BLaER1 (cell line): ENCODE measurements at regions not wholly inside any gene's neighbourhood (a gene's known extent, or its start where the extent isn't known, plus 50 kb on each side); places are given as distances from the start of the nearest gene placed in this dataset.

Experiments used
- H3K27ac ChIP-seq: shearing (Covaris generic); formaldehyde crosslinking; 2 replicates; pipeline ENCODE4 v1.8.1; 2022
- H3K27me3 ChIP-seq: shearing (Covaris generic); formaldehyde crosslinking; 2 replicates; pipeline ENCODE4 v1.8.1; 2022
- H3K36me3 ChIP-seq: shearing (Covaris generic); formaldehyde crosslinking; 2 replicates; pipeline ENCODE4 v1.8.1; 2022
- H3K4me1 ChIP-seq: shearing (Covaris generic); formaldehyde crosslinking; 2 replicates; pipeline ENCODE4 v1.8.1; 2022
- H3K4me2 ChIP-seq: shearing (Covaris generic); formaldehyde crosslinking; 2 replicates; pipeline ENCODE4 v1.8.1; 2022
- H3K4me3 ChIP-seq: shearing (Covaris generic); formaldehyde crosslinking; 2 replicates; pipeline ENCODE4 v1.8.1; 2022
- H3K9ac ChIP-seq: shearing (Covaris generic); formaldehyde crosslinking; 2 replicates; pipeline ENCODE4 v1.8.1; 2022
- H3K9me3 ChIP-seq: shearing (Covaris generic); formaldehyde crosslinking; 2 replicates; pipeline ENCODE4 v1.8.1; 2022
- H4K20me1 ChIP-seq: shearing (Covaris generic); formaldehyde crosslinking; 2 replicates; pipeline ENCODE4 v1.8.1; 2022
- Cebpa-rat ChIP-seq: shearing (Covaris generic); IDR thresholded peaks from 2 replicates; pipeline ENCODE4 v1.8.1; 2022

GRCh38 chr3:127132876-127133275 lies 60.1 kb upstream of the PRR23E start:
- Histone ChIP-seq H3K9ac (no peak overlapping the region), H3K27ac (no peak overlapping the region), H3K9me3 (no peaks in the 10 kb centered on the region), H3K36me3 (no peaks in the 10 kb centered on the region), H3K4me3 (no peak overlapping the region), H3K4me1 (no peaks in the 10 kb centered on the region), H4K20me1 (0 out of 2 replicates have a peak, but pooled peaks cover 6% of the 10 kb centered on the region), H3K27me3 (peaks cover 15% of the 10 kb centered on the region), H3K4me2 (no peak overlapping the region)
- TF ChIP-seq Cebpa-rat = no peak

GRCh38 chr3:127133971-127134370 lies 59.0 kb upstream of the PRR23E start:
- H3K4me2 ChIP-seq = no peak overlapping the region
- TF ChIP-seq Cebpa-rat = no peak

GRCh38 chr3:127134466-127134865 lies 58.5 kb upstream of the PRR23E start:
- Histone ChIP-seq H3K9me3 (no peaks in the 10 kb centered on the region), H3K27ac (no peak overlapping the region), H4K20me1 (0 out of 2 replicates have a peak, but pooled peaks cover 6% of the 10 kb centered on the region), H3K4me1 (no peaks in the 10 kb centered on the region), H3K4me3 (no peak overlapping the region), H3K36me3 (no peaks in the 10 kb centered on the region), H3K4me2 (no peak overlapping the region), H3K9ac (no peak overlapping the region), H3K27me3 (peaks cover 15% of the 10 kb centered on the region)
- TF ChIP-seq Cebpa-rat = no peak

More at GRCh38 chr3:127133971-127134370, 59.0 kb upstream of the PRR23E start:
- H3K27me3 ChIP-seq = peaks cover 15% of the 10 kb centered on the region
- H3K27ac ChIP-seq = no peak overlapping the region
- H3K9ac ChIP-seq = no peak overlapping the region
- H3K4me1 ChIP-seq = no peaks in the 10 kb centered on the region
- no peak overlapping the region for H3K4me3 ChIP-seq
- 0 out of 2 replicates have a peak, but pooled peaks cover 6% of the 10 kb centered on the region for H4K20me1 ChIP-seq
- no peaks in the 10 kb centered on the region for H3K9me3 ChIP-seq
- no peaks in the 10 kb centered on the region for H3K36me3 ChIP-seq

- Histone ChIP-seq H3K9me3 (no peaks in the 10 kb centered on the region), H3K27ac (no peak overlapping the region), H3K27me3 (peaks cover 15% of the 10 kb centered on the region), H3K4me1 (no peaks in the 10 kb centered on the region), H3K9ac (no peak overlapping the region), H3K4me2 (no peak overlapping the region), H4K20me1 (0 out of 2 replicates have a peak, but pooled peaks cover 6% of the 10 kb centered on the region), H3K36me3 (no peaks in the 10 kb centered on the region), H3K4me3 (no peak overlapping the region)
- no peak for TF ChIP-seq Cebpa-rat
Observed at GRCh38 chr3:127134887-127135240, 58.1 kb upstream of the PRR23E start.

- H3K36me3 ChIP-seq = no peaks in the 10 kb centered on the region
- no peak for TF ChIP-seq Cebpa-rat
- no peak overlapping the region for H3K27ac ChIP-seq
- no peak overlapping the region for H3K4me3 ChIP-seq
- 0 out of 2 replicates have a peak, but pooled peaks cover 6% of the 10 kb centered on the region for H4K20me1 ChIP-seq
- no peak overlapping the region for H3K4me2 ChIP-seq
- peaks cover 15% of the 10 kb centered on the region for H3K27me3 ChIP-seq
- no peak overlapping the region for H3K9ac ChIP-seq
- no peaks in the 10 kb centered on the region for H3K4me1 ChIP-seq
- H3K9me3 ChIP-seq = no peaks in the 10 kb centered on the region
Observed at GRCh38 chr3:127135241-127136023, 57.5 kb upstream of the PRR23E start.

- Histone ChIP-seq H3K27me3 (peaks cover 15% of the 10 kb centered on the region), H3K36me3 (no peaks in the 10 kb centered on the region), H3K9me3 (no peaks in the 10 kb centered on the region), H3K4me1 (no peaks in the 10 kb centered on the region), H3K4me3 (no peak overlapping the region), H4K20me1 (0 out of 2 replicates have a peak, but pooled peaks cover 6% of the 10 kb centered on the region), H3K4me2 (no peak overlapping the region), H3K9ac (no peak overlapping the region), H3K27ac (no peak overlapping the region)
- no peak for TF ChIP-seq Cebpa-rat
Observed at GRCh38 chr3:127136024-127136600, 56.8 kb upstream of the PRR23E start.

- TF ChIP-seq Cebpa-rat = no peak
- Histone ChIP-seq H3K9ac (no peak overlapping the region), H3K9me3 (no peaks in the 10 kb centered on the region), H3K4me2 (no peak overlapping the region), H4K20me1 (0 out of 2 replicates have a peak, but pooled peaks cover 6% of the 10 kb centered on the region), H3K36me3 (no peaks in the 10 kb centered on the region), H3K4me3 (no peak overlapping the region), H3K27me3 (peaks cover 15% of the 10 kb centered on the region), H3K27ac (no peak overlapping the region), H3K4me1 (no peaks in the 10 kb centered on the region)
Observed at GRCh38 chr3:127136706-127137105, 56.2 kb upstream of the PRR23E start.

- H4K20me1 ChIP-seq = 0 out of 2 replicates have a peak, but pooled peaks cover 6% of the 10 kb centered on the region
- no peak overlapping the region for H3K27ac ChIP-seq
- no peak overlapping the region for H3K4me2 ChIP-seq
- TF ChIP-seq Cebpa-rat = no peak
- H3K36me3 ChIP-seq = no peaks in the 10 kb centered on the region
- H3K4me3 ChIP-seq = no peak overlapping the region
- H3K9ac ChIP-seq = no peak overlapping the region
- H3K9me3 ChIP-seq = no peaks in the 10 kb centered on the region
- H3K27me3 ChIP-seq = peaks cover 15% of the 10 kb centered on the region
- no peaks in the 10 kb centered on the region for H3K4me1 ChIP-seq
Observed at GRCh38 chr3:127137113-127137512, 55.8 kb upstream of the PRR23E start.

- H3K4me3 ChIP-seq = no peak overlapping the region
- peaks cover 15% of the 10 kb centered on the region for H3K27me3 ChIP-seq
- 0 out of 2 replicates have a peak, but pooled peaks cover 6% of the 10 kb centered on the region for H4K20me1 ChIP-seq
- H3K9me3 ChIP-seq = no peaks in the 10 kb centered on the region
- H3K9ac ChIP-seq = no peak overlapping the region
- H3K36me3 ChIP-seq = no peaks in the 10 kb centered on the region
- no peak for TF ChIP-seq Cebpa-rat
- H3K4me2 ChIP-seq = 0 out of 2 replicates have a peak overlapping the region, but pooled peaks have one; percentile 0
- H3K4me1 ChIP-seq = no peaks in the 10 kb centered on the region
- no peak overlapping the region for H3K27ac ChIP-seq
Observed at GRCh38 chr3:127137757-127138536, 55.0 kb upstream of the PRR23E start.
